ENCODE measurements at regions not wholly inside any gene's neighbourhood (a gene's known extent, or its start where the extent isn't known, plus 50 kb on each side); places are given as distances from the start of the nearest gene placed in this dataset.

- Histone ChIP-seq H3K27me3 (no peaks in the 10 kb centered on the region), H3K4me1 (no peaks in the 10 kb centered on the region), H3K27ac (no peak overlapping the region), H3K36me3 (no peaks in the 10 kb centered on the region), H3K9me3 (no peaks in the 10 kb centered on the region), H3K4me3 (no peak overlapping the region)
- intact Hi-C loops (cut with DNase I): no loop called here
- DNase-seq: no peak
- ATAC-seq: no peak
- TF ChIP-seq, protein P1, sequence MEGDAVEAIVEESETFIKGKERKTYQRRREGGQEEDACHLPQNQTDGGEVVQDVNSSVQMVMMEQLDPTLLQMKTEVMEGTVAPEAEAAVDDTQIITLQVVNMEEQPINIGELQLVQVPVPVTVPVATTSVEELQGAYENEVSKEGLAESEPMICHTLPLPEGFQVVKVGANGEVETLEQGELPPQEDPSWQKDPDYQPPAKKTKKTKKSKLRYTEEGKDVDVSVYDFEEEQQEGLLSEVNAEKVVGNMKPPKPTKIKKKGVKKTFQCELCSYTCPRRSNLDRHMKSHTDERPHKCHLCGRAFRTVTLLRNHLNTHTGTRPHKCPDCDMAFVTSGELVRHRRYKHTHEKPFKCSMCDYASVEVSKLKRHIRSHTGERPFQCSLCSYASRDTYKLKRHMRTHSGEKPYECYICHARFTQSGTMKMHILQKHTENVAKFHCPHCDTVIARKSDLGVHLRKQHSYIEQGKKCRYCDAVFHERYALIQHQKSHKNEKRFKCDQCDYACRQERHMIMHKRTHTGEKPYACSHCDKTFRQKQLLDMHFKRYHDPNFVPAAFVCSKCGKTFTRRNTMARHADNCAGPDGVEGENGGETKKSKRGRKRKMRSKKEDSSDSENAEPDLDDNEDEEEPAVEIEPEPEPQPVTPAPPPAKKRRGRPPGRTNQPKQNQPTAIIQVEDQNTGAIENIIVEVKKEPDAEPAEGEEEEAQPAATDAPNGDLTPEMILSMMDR (IDR thresholded peaks at IDR 0.05): no peak
Measured at GRCh38 chr13:57044910-57045309, 95.8 kb upstream of the PRR20A start.

DNA sequence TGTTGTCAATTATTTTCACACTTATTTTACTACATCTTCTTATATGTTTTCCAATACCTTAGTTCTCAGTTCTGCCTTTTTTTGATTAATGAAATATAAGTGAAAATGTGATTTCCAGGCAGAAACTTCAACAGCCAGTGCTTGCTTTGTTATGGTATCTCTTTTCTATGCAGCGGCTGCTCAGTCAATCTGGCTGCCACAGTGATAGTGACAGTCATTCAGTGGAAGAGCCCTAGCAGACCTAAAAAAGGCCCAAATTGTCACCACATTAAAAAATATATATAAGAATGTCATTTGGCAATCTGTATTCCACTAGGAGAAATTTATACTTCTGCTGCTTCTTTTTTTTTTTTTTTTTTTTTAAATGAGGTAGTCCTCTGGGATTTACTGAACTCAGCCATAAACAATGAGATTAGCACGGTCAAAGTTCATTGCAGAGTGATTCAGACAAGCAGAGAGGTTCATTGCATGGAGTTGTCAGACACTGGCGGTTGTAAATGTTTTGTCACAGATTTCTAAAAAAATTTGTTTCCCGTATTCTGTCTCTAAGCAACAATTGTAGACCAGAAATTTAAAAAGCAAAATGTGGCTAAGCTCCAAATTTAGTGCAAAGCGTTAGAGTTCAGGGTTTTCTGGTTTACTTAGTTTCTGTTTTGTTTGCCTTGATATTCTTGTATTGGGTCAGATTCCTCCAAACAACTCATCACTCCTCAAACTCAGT, 94.7 kb upstream of the PRR20A start:
- Histone ChIP-seq H3K27me3 (no peaks in the 10 kb centered on the region), H3K27ac (no peak overlapping the region), H3K9me3 (peaks cover 8% of the 10 kb centered on the region), H3K36me3 (no peaks in the 10 kb centered on the region), H3K4me1 (no peaks in the 10 kb centered on the region), H3K4me3 (no peak overlapping the region)
- TF ChIP-seq, protein P1 (IDR thresholded peaks at IDR 0.05): no peak
- intact Hi-C loops (cut with DNase I): no loop called here
- ATAC-seq (no peak), DNase-seq (no peak)

DNA sequence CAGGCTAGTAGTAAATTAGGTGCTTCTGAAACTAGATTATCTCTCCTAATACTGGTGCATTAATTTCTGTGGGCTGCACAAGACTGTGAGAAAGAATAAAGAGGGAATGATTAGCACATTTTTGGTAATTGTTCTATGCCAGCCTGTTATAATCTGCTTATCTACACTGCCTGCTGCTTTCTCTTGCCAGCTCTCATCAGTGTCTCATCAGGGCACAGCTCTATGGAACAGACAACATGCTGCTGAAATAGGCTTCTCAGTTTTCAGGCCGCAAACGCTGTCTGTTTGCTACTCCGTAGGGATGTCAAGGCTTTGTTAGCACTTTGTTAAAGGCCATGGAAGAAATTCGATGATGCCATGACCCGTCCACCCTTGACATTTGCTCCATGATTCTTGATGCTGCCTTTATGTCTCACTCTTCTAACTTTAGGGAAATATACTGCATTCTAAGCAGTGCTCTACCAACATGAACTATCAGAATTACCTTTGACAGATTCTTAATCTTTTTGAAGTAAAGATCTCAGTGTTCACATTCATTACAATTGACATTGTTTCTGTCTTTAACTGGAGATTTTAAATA, 84.0 kb upstream of the PRR20A start:
- Histone ChIP-seq H3K4me1 (no peaks in the 10 kb centered on the region), H3K36me3 (no peaks in the 10 kb centered on the region), H3K27me3 (no peaks in the 10 kb centered on the region), H3K9me3 (no peaks in the 10 kb centered on the region), H3K4me3 (no peak overlapping the region), H3K27ac (no peak overlapping the region)
- intact Hi-C loops (cut with DNase I): no loop called here
- ATAC-seq (no peak), DNase-seq (no peak)
- TF ChIP-seq, protein P1 (IDR thresholded peaks at IDR 0.05): no peak

GRCh38 chr13:57063007-57063406, 77.7 kb upstream of the PRR20A start:
- no peak for ATAC-seq
- intact Hi-C loops (cut with DNase I): no loop called here
- H3K27ac ChIP-seq: no peak overlapping the region
- DNase-seq: no peak
- H3K9me3 ChIP-seq: no peaks in the 10 kb centered on the region
- H3K27me3 ChIP-seq: no peaks in the 10 kb centered on the region
- H3K4me3 ChIP-seq: no peak overlapping the region
- no peaks in the 10 kb centered on the region for H3K36me3 ChIP-seq
- no peaks in the 10 kb centered on the region for H3K4me1 ChIP-seq
- TF ChIP-seq, protein P1 (IDR thresholded peaks at IDR 0.05): no peak

GRCh38 chr13:57073983-57074382, 66.7 kb upstream of the PRR20A start:
- no peak overlapping the region for H3K27ac ChIP-seq

More at GRCh38 chr13:57073983-57074382, 66.7 kb upstream of the PRR20A start:
- DNase-seq: no peak
- ATAC-seq: no peak
- Histone ChIP-seq H3K36me3 (no peaks in the 10 kb centered on the region), H3K9me3 (no peaks in the 10 kb centered on the region), H3K4me1 (no peaks in the 10 kb centered on the region), H3K4me3 (no peak overlapping the region), H3K27me3 (no peaks in the 10 kb centered on the region)
- TF ChIP-seq, protein P1 (IDR thresholded peaks at IDR 0.05): no peak
- intact Hi-C loops (cut with DNase I): no loop called here

Measured in upper lobe of right lung (tissue), 1 donor.